Neural cell (in vitro differentiated cells): ENCODE measurements at regions not wholly inside any gene's neighbourhood (a gene's known extent, or its start where the extent isn't known, plus 50 kb on each side); places are given as distances from the start of the nearest gene placed in this dataset.

Experiments
- H2AFZ ChIP-seq: fragments of 200-600, 300-800 bp; sonication (generic), shearing (Covaris generic); 2 replicates; pipeline ENCODE4 v1.6.0; 2014; ENCODE audit warnings: low read depth, mild to moderate bottlenecking, antibody characterized with exemption, low read length, moderate library complexity
- H3F3A ChIP-seq: fragments of 200-600 bp; shearing (Covaris generic); 2 replicates; pipeline ENCODE4 v1.6.1; 2016; ENCODE audit warnings: mild to moderate bottlenecking, moderate library complexity, mixed read lengths, antibody characterized with exemption, low read length; ENCODE audit not compliant: insufficient read depth, poor library complexity, severe bottlenecking
- H3K27ac ChIP-seq: fragments of 200-600, 300-800 bp; sonication (generic), shearing (Covaris generic); 2 replicates; pipeline ENCODE4 v1.5.1; 2014; ENCODE audit warnings: mild to moderate bottlenecking, low read length, moderate library complexity
- H3K27me3 ChIP-seq: fragments of 300-800, 200-600 bp; sonication (generic), shearing (Covaris generic); 2 replicates; pipeline ENCODE4 v1.6.0; 2014; ENCODE audit warnings: mild to moderate bottlenecking, low read depth, low read length, moderate library complexity; ENCODE audit not compliant: insufficient read depth
- H3K36me3 ChIP-seq: fragments of 300-800, 200-600 bp; sonication (generic), shearing (Covaris generic); 2 replicates; pipeline ENCODE4 v1.5.1; 2014; ENCODE audit warnings: mild to moderate bottlenecking, antibody characterized with exemption, low read length, moderate library complexity; ENCODE audit not compliant: insufficient read depth
- H3K4me2 ChIP-seq: fragments of 300-800, 200-600 bp; sonication (generic), shearing (Covaris generic); 2 replicates; pipeline ENCODE4 v1.6.0; 2014; ENCODE audit warnings: mild to moderate bottlenecking, low read length
- H3K4me3 ChIP-seq: fragments of 300-800, 200-600 bp; sonication (generic), shearing (Covaris generic); 2 replicates; pipeline ENCODE4 v1.5.1; 2014; ENCODE audit warnings: mild to moderate bottlenecking, low read length, moderate library complexity
- H3K79me2 ChIP-seq: fragments of 200-600 bp; shearing (Covaris generic); replicated peaks from 2 replicates; pipeline ENCODE4 v1.6.0; 2014; ENCODE audit warnings: mild to moderate bottlenecking, low read length, moderate library complexity; ENCODE audit not compliant: insufficient read depth
- H3K9ac ChIP-seq: fragments of 300-800, 200-600 bp; sonication (generic), shearing (Covaris generic); 2 replicates; pipeline ENCODE4 v1.6.1; 2016; ENCODE audit warnings: mild to moderate bottlenecking, low read length, mixed read lengths
- H3K9me2 ChIP-seq: fragments of 200-600 bp; shearing (Covaris generic); 2 replicates; pipeline ENCODE4 v1.6.1; 2016; ENCODE audit warnings: mild to moderate bottlenecking, low read length, mixed read lengths; ENCODE audit not compliant: insufficient read depth
- H3K9me3 ChIP-seq: fragments of 200-600, 300-800 bp; sonication (generic), shearing (Covaris generic); 2 replicates; pipeline ENCODE4 v1.6.1; 2016; ENCODE audit warnings: mild to moderate bottlenecking, mixed run types, low read length, moderate library complexity, mixed read lengths
- H4K20me1 ChIP-seq: fragments of 200-600 bp; shearing (Covaris generic); 2 replicates; pipeline ENCODE4 v1.6.1; 2016; ENCODE audit warnings: mild to moderate bottlenecking, mixed run types; ENCODE audit not compliant: insufficient read depth
- CTCF ChIP-seq: fragments of 450-650 bp; IDR thresholded peaks from 2 replicates; pipeline ENCODE4 v1.5.1; 2014; ENCODE audit warnings: antibody characterized with exemption, mild to moderate bottlenecking, moderate library complexity; ENCODE audit not compliant: poor library complexity, severe bottlenecking
- EP300 ChIP-seq: fragments of 450-650 bp; conservative IDR thresholded peaks from 2 replicates; pipeline ENCODE4 v1.6.1; 2014; ENCODE audit warnings: antibody characterized with exemption, mild to moderate bottlenecking, moderate library complexity; ENCODE audit not compliant: poor library complexity, severe bottlenecking
- EZH2 ChIP-seq: fragments of 200-600, 300-800 bp; shearing (Covaris generic), sonication (generic); IDR thresholded peaks from 2 replicates; pipeline ENCODE4 v1.6.1; 2014; ENCODE audit warnings: antibody characterized with exemption, low read length, borderline replicate concordance, mild to moderate bottlenecking; ENCODE audit not compliant: insufficient read depth, poor library complexity, severe bottlenecking
- MXI1 ChIP-seq: fragments of 450-650 bp; conservative IDR thresholded peaks from 2 replicates; pipeline ENCODE4 v1.6.1; 2014; ENCODE audit warnings: antibody characterized with exemption, mild to moderate bottlenecking; ENCODE audit not compliant: poor library complexity, severe bottlenecking
- POLR2AphosphoS5 ChIP-seq: IDR thresholded peaks from 2 replicates; pipeline ENCODE4 v1.6.1; 2012
- RAD21 ChIP-seq: fragments of 450-650 bp; conservative IDR thresholded peaks from 2 replicates; pipeline ENCODE4 v1.6.1; 2014; ENCODE audit warnings: antibody characterized with exemption, mild to moderate bottlenecking, moderate library complexity
- SMC3 ChIP-seq: fragments of 450-650 bp; conservative IDR thresholded peaks from 2 replicates; pipeline ENCODE4 v1.6.1; 2014; ENCODE audit warnings: antibody characterized with exemption, mild to moderate bottlenecking, moderate library complexity; ENCODE audit not compliant: poor library complexity
- TAF1 ChIP-seq: IDR thresholded peaks from 2 replicates; pipeline ENCODE4 v1.6.1; 2012; ENCODE audit warnings: low read depth
- TF ChIP-seq, protein P1 (sequence below): IDR thresholded peaks from 2 replicates; pipeline ENCODE4 v1.6.1; 2012; ENCODE audit warnings: borderline replicate concordance

GRCh38 chr15:98580572-98580971 is 67.8 kb upstream of the IGF1R start:
- Histone ChIP-seq H3K4me2 (no peak overlapping the region), H3K9ac (no peak overlapping the region), H3K27me3 (no peaks in the 10 kb centered on the region), H3K4me3 (no peak overlapping the region), H3K79me2 (no peaks in the 10 kb centered on the region), H3K27ac (no peak overlapping the region), H3F3A (no peaks in the 10 kb centered on the region), H3K36me3 (no peaks in the 10 kb centered on the region), H4K20me1 (no peaks in the 10 kb centered on the region), H3K9me3 (no peaks in the 10 kb centered on the region), H2AFZ (no peak overlapping the region), H3K9me2 (no peaks in the 10 kb centered on the region)
- TF ChIP-seq EZH2 (no peak), TAF1 (no peak), CTCF (no peak), EP300 (no peak), POLR2AphosphoS5 (no peak), SMC3 (no peak), MXI1 (no peak), RAD21 (no peak)
- TF ChIP-seq, protein P1, sequence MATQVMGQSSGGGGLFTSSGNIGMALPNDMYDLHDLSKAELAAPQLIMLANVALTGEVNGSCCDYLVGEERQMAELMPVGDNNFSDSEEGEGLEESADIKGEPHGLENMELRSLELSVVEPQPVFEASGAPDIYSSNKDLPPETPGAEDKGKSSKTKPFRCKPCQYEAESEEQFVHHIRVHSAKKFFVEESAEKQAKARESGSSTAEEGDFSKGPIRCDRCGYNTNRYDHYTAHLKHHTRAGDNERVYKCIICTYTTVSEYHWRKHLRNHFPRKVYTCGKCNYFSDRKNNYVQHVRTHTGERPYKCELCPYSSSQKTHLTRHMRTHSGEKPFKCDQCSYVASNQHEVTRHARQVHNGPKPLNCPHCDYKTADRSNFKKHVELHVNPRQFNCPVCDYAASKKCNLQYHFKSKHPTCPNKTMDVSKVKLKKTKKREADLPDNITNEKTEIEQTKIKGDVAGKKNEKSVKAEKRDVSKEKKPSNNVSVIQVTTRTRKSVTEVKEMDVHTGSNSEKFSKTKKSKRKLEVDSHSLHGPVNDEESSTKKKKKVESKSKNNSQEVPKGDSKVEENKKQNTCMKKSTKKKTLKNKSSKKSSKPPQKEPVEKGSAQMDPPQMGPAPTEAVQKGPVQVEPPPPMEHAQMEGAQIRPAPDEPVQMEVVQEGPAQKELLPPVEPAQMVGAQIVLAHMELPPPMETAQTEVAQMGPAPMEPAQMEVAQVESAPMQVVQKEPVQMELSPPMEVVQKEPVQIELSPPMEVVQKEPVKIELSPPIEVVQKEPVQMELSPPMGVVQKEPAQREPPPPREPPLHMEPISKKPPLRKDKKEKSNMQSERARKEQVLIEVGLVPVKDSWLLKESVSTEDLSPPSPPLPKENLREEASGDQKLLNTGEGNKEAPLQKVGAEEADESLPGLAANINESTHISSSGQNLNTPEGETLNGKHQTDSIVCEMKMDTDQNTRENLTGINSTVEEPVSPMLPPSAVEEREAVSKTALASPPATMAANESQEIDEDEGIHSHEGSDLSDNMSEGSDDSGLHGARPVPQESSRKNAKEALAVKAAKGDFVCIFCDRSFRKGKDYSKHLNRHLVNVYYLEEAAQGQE, result no peak

DNA sequence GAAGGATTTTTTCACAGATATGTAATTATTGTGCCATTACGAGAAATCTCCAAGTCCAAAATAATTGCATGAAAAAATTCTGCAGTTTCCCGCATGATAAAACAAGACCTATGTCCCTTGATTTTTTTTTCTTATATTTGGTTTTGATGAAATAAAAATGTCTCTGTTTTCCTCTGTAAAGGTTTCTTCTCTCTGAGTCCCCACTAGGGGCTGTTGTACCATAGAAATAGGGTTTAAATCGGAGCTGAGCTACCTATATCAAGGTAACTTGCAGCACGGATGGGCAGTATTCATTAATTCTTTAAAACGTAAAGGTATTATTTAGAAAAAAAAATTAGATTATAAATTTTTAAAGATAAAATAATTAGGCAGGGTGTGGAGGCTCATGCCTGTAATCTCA is 66.6 kb upstream of the IGF1R start:
- no peaks in the 10 kb centered on the region for H3K9me3 ChIP-seq
- H3K4me2 ChIP-seq, result no peak overlapping the region
- no peaks in the 10 kb centered on the region for H3F3A ChIP-seq
- H3K9ac ChIP-seq, result no peak overlapping the region
- no peaks in the 10 kb centered on the region for H3K27me3 ChIP-seq
- no peaks in the 10 kb centered on the region for H4K20me1 ChIP-seq
- no peaks in the 10 kb centered on the region for H3K79me2 ChIP-seq
- H2AFZ ChIP-seq, result no peak overlapping the region
- H3K4me3 ChIP-seq, result no peak overlapping the region
- TF ChIP-seq RAD21 (peak; percentile 10), TAF1 (no peak)
- H3K9me2 ChIP-seq, result no peaks in the 10 kb centered on the region
- H3K36me3 ChIP-seq, result no peaks in the 10 kb centered on the region
- no peak overlapping the region for H3K27ac ChIP-seq
